Sigmoid colon (tissue), 6 donors: ENCODE measurements at regions not wholly inside any gene's neighbourhood (a gene's known extent, or its start where the extent isn't known, plus 50 kb on each side); places are given as distances from the start of the nearest gene placed in this dataset.

Experiments used
- DNase-seq: peaks from one replicate; pipeline ENCODE4 v3.0.0-alpha.2; 2019
- H3K27ac ChIP-seq, 4 donors: fragments of 200-600 bp; sonication (generic); one replicate each; pipeline ENCODE4 v1.5.1; 2016 to 2019; ENCODE audit warnings: mild to moderate bottlenecking in 1 of 4
- H3K27me3 ChIP-seq, 3 donors: fragments of 200-600 bp; sonication (generic); one replicate each; pipeline ENCODE4 v1.5.1; 2019; ENCODE audit warnings: mild to moderate bottlenecking in 1 of 3
- H3K36me3 ChIP-seq, 4 donors: fragments of 200-600 bp; sonication (generic); one replicate each; pipeline ENCODE4 v1.5.1; 2016 to 2019
- H3K4me1 ChIP-seq, 4 donors: fragments of 200-600 bp; sonication (generic); one replicate each; pipeline ENCODE4 v1.5.1; 2017 to 2019
- H3K4me3 ChIP-seq, 4 donors: fragments of 200-600 bp; sonication (generic); one replicate each; pipeline ENCODE4 v1.5.1; 2017 to 2019; ENCODE audit warnings: mild to moderate bottlenecking in 2 of 4, moderate library complexity in 1 of 4
- H3K9me3 ChIP-seq, 4 donors: fragments of 200-600 bp in 3 of 4; sonication (generic) in 3 of 4; one replicate each; pipeline versions ENCODE4 v1.5.1 to v1.6.1; 2013 to 2019
- EP300 ChIP-seq, 4 donors: sonication (generic); formaldehyde crosslinking; IDR thresholded peaks; one replicate each; pipeline ENCODE4 v1.6.1; 2017; ENCODE audit warnings: antibody characterized with exemption in 4 of 4
- POLR2A ChIP-seq, 2 donors: fragments of 450-650 bp; IDR thresholded peaks; one replicate each; pipeline ENCODE4 v1.6.1; 2016; ENCODE audit warnings: antibody characterized with exemption in 2 of 2, mild to moderate bottlenecking in 2 of 2, moderate library complexity in 2 of 2
- POLR2AphosphoS5 ChIP-seq, 4 donors: sonication (generic); formaldehyde crosslinking; IDR thresholded peaks; one replicate each; pipeline ENCODE4 v1.6.1; 2017; ENCODE audit warnings: antibody characterized with exemption in 4 of 4
- WGBS, 2 donors: extraction: QIAGEN DNeasy Blood & Tissue Kit; methylation state at CpG; one replicate each; pipeline ENCODE4 v1.1.7; 2013; 5-methylcytosine and 5-hydroxymethylcytosine counted together
- intact Hi-C: fragments of 100-400 bp; cut with DNase I; formaldehyde crosslinking; loops from one replicate; pipeline ENCODE4 v1.15.1; 2023
- TF ChIP-seq, protein P1 (sequence below), 4 experiments: fragments of 450-650 bp in 3 of 4; fragments of 200-600 bp in 1 of 4; IDR thresholded peaks; one replicate each; pipeline ENCODE4 v1.5.1; 2016 to 2019; ENCODE audit warnings: antibody characterized with exemption in 4 of 4, mild to moderate bottlenecking in 3 of 4, moderate library complexity in 2 of 4
- donor health status: healthy with polysubstance abuse.
- donor health status: healthy.

DNA sequence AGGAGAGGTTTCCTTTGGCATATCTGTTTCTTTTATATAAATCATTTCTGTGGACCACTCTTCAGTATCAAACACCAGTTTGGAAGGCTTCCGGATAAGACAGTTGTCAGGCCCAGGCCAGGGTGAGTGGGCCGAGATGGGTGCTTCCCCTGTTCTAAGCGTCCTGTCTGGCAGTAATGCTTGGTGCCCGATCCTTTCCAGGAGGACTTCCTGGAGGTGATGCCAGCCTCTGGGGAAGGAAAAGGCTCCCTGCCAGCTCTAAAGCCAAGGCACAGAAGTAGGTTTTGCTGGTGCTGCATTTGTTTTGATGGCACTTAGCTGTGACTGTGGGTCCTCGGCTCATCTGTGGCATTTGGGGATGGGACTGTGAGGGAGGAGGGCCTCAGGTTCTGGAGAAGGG lies 124.4 kb upstream of the RTL1 start:
- TF ChIP-seq EP300 (IDR thresholded peaks at IDR 0.05) (no peak), POLR2AphosphoS5 (IDR thresholded peaks at IDR 0.05) (no peak), POLR2A (IDR thresholded peaks at IDR 0.05) (no peak)
- TF ChIP-seq, protein P1, sequence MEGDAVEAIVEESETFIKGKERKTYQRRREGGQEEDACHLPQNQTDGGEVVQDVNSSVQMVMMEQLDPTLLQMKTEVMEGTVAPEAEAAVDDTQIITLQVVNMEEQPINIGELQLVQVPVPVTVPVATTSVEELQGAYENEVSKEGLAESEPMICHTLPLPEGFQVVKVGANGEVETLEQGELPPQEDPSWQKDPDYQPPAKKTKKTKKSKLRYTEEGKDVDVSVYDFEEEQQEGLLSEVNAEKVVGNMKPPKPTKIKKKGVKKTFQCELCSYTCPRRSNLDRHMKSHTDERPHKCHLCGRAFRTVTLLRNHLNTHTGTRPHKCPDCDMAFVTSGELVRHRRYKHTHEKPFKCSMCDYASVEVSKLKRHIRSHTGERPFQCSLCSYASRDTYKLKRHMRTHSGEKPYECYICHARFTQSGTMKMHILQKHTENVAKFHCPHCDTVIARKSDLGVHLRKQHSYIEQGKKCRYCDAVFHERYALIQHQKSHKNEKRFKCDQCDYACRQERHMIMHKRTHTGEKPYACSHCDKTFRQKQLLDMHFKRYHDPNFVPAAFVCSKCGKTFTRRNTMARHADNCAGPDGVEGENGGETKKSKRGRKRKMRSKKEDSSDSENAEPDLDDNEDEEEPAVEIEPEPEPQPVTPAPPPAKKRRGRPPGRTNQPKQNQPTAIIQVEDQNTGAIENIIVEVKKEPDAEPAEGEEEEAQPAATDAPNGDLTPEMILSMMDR (IDR thresholded peaks at IDR 0.05) = no peak
- Histone ChIP-seq H3K36me3 (no peaks in the 10 kb centered on the region), H3K9me3 (no peaks in the 10 kb centered on the region), H3K27ac (no peak overlapping the region), H3K27me3 (no peaks in the 10 kb centered on the region), H3K4me1 (no peaks in the 10 kb centered on the region), H3K4me3 (no peak overlapping the region)
- intact Hi-C loops = no loop called here
- DNase-seq = peak; percentile 13
- WGBS, 2 donors = 82 to 94% methylated on average over 5 of the region's 5 CpGs

DNA sequence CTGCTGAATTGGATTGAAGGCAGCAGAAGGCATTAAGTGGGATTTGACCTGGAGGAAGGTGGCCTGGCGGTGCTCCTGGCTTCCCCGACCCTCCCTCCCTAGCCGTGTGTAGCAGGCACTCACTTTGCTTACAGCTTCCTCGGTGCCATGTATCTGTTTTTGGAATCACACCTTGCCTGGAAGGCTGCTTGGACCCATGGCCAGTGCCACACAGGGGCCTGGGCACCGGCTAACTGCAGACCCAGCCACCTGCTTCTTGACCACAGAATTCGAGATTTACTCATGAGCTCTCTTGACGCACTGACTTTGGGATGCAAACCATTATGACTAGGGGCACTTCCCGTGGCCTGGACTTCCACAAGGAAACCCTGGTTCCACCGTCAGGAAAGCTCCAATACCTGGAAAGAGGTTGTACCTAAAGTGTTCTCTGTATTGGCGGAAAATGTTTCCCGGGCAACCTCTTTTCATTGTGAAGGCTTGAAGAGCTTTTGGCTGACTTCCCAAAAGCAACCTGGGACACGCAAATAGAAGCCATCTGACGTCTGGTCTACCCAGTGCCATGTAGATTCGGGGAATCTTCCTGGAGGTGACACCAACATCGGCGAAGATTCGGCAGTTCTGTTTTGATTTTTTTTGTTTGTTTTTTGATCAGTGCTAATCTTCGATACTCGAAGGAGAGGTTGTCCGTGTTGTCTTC lies 125.6 kb upstream of the RTL1 start:
- 83 to 91% methylated on average over 20 of the region's 20 CpGs for WGBS, 2 donors
- peak; percentile 43 for DNase-seq

DNA sequence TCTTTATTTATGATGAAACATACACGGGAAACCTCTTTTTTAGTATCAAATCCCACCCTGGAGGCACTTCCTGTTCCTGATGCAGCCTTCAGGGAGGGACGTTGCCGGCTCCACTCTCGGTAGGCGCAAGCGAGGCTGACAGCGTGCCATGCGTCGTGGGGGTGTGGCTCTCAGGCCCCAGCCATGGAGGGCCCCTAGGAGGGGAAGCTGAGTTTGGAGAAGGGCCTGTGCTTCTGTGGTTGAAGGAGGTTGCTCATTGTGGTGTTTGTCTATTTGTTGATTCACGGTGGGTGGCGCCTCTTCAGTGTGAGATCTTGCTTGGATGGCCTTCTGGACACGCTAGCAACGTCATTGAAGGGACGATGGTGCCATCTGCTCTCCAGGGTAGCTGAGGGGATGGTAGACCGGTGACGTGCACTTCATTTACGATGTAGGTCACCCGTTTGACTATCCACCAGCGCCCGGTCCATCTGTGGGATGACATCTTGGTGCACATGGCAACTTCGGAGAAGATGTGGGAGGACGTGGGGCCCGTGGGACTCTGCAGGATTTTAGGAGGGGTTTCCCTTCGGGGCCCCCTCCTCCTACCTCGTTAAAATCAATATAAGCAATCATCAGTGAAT lies 126.3 kb upstream of the RTL1 start:
- no peak overlapping the region for H3K4me3 ChIP-seq
- DNase-seq = peak; percentile 51

More for the DNA sequence above, 125.6 kb upstream of the RTL1 start:
- intact Hi-C loops = no loop called here
- no peaks in the 10 kb centered on the region for H3K4me1 ChIP-seq
- TF ChIP-seq EP300 (IDR thresholded peaks at IDR 0.05) (no peak), POLR2A (IDR thresholded peaks at IDR 0.05) (no peak), POLR2AphosphoS5 (IDR thresholded peaks at IDR 0.05) (no peak)
- TF ChIP-seq, protein P1 (IDR thresholded peaks at IDR 0.05) = no peak
- H3K36me3 ChIP-seq = no peaks in the 10 kb centered on the region
- no peaks in the 10 kb centered on the region for H3K27me3 ChIP-seq
- no peak overlapping the region for H3K4me3 ChIP-seq
- no peak overlapping the region for H3K27ac ChIP-seq
- no peaks in the 10 kb centered on the region for H3K9me3 ChIP-seq

DNA sequence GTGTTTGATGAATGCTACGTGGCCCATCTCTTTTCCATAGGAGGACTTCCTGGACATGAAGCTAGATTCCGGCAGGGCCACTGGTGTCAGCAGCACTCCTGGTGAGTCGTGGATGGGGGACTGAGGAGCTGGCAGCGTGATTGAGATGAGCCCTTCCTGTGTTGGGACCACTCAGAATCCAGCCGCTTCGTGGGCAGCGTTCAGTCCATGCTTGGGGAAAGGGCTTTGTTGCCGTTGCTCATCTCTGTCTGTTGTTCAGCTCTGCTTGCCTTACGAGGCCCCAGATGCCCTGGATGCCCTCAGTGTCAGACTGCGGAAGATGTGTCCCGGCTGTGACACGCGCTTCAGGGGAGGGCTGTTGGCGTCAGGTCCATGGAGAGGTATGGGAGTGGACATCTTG lies 127.1 kb upstream of the RTL1 start:
- H3K9me3 ChIP-seq = no peaks in the 10 kb centered on the region
- no peaks in the 10 kb centered on the region for H3K27me3 ChIP-seq
- no peak overlapping the region for H3K27ac ChIP-seq
- intact Hi-C loops = no loop called here
- peak; percentile 26 for DNase-seq
- H3K4me3 ChIP-seq = no peak overlapping the region
- no peaks in the 10 kb centered on the region for H3K4me1 ChIP-seq
- TF ChIP-seq POLR2A (IDR thresholded peaks at IDR 0.05) = no peak
- no peak for TF ChIP-seq POLR2AphosphoS5 (IDR thresholded peaks at IDR 0.05)
- TF ChIP-seq EP300 (IDR thresholded peaks at IDR 0.05) = no peak
- H3K36me3 ChIP-seq = no peaks in the 10 kb centered on the region
- 89 to 90% methylated on average over 14 of the region's 14 CpGs for WGBS, 2 donors

More for the DNA sequence above, 126.3 kb upstream of the RTL1 start:
- Histone ChIP-seq H3K9me3 (no peaks in the 10 kb centered on the region), H3K36me3 (no peaks in the 10 kb centered on the region), H3K4me1 (no peaks in the 10 kb centered on the region), H3K27ac (no peak overlapping the region), H3K27me3 (no peaks in the 10 kb centered on the region)
- TF ChIP-seq EP300 (IDR thresholded peaks at IDR 0.05) = no peak
- TF ChIP-seq POLR2A (IDR thresholded peaks at IDR 0.05) = no peak
- TF ChIP-seq, protein P1 (IDR thresholded peaks at IDR 0.05) = no peak
- no peak for TF ChIP-seq POLR2AphosphoS5 (IDR thresholded peaks at IDR 0.05)
- 85 to 91% methylated on average over 25 of the region's 25 CpGs for WGBS, 2 donors
- intact Hi-C loops = no loop called here

DNA sequence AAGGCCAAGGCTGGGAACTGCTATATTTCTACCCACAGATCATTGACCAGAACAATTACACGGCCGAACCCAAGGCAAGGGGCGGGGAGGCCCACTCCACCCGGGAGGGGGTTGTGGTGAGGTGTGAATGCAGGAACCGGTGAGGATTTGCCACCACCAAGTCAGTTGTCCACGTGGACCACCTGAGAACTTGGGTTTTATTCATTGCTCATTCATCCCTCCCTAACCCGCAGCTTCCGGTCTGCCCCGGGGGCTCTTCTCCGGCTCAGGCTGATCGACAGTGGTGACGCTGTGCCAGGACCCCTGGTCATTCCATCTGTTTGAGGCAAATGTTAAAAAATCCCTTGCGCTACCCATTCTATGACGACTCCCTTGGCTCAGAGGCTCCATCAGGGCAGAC lies 127.7 kb upstream of the RTL1 start:
- 89 to 91% methylated on average over 14 of the region's 14 CpGs for WGBS, 2 donors
- H3K4me3 ChIP-seq = no peak overlapping the region
- no peak overlapping the region for H3K27ac ChIP-seq
- DNase-seq = peak; percentile 29
- intact Hi-C loops = no loop called here
- no peaks in the 10 kb centered on the region for H3K9me3 ChIP-seq
- H3K4me1 ChIP-seq = no peaks in the 10 kb centered on the region
- TF ChIP-seq, protein P1 (IDR thresholded peaks at IDR 0.05) = no peak
- TF ChIP-seq POLR2AphosphoS5 (IDR thresholded peaks at IDR 0.05) (no peak), POLR2A (IDR thresholded peaks at IDR 0.05) (no peak), EP300 (IDR thresholded peaks at IDR 0.05) (no peak)
- no peaks in the 10 kb centered on the region for H3K36me3 ChIP-seq
- no peaks in the 10 kb centered on the region for H3K27me3 ChIP-seq
